ENCODE measurements at regions not wholly inside any gene's neighbourhood (a gene's known extent, or its start where the extent isn't known, plus 50 kb on each side); places are given as distances from the start of the nearest gene placed in this dataset.
"Not testable (repeated sequence)": the region's sequence is repeated elsewhere in the genome, so short reads cannot be mapped to it uniquely, and the experiment has no call there.

- not testable (repeated sequence) for H3K36me3 ChIP-seq (ENCODE audit: control insufficient read depth in 1 of 2, insufficient read depth in 2 of 2, low read length in 2 of 2); H3K27ac ChIP-seq (ENCODE audit: low read length); H3K4me3 ChIP-seq (ENCODE audit: low read depth in 1 of 2, low read length in 2 of 2); H3K4me1 ChIP-seq (ENCODE audit: control insufficient read depth in 1 of 2, insufficient read depth in 2 of 2, low read length in 2 of 2); H3K27me3 ChIP-seq (ENCODE audit: low read depth, low read length); H3K9me3 ChIP-seq (ENCODE audit: control insufficient read depth in 1 of 2, low read length in 2 of 2)
Measured at GRCh38 chr7:106579086-106579485, 81.9 kb downstream of the CCDC71L start.

- H3K4me3 ChIP-seq (ENCODE audit: low read depth in 1 of 2, low read length in 2 of 2) = no peak overlapping the region
- H3K4me1 ChIP-seq (ENCODE audit: control insufficient read depth in 1 of 2, insufficient read depth in 2 of 2, low read length in 2 of 2) = no peaks in the 10 kb centered on the region
- no peaks in the 10 kb centered on the region for H3K9me3 ChIP-seq (ENCODE audit: control insufficient read depth in 1 of 2, low read length in 2 of 2)
- no peaks in the 10 kb centered on the region for H3K36me3 ChIP-seq (ENCODE audit: control insufficient read depth in 1 of 2, insufficient read depth in 2 of 2, low read length in 2 of 2)
- H3K27ac ChIP-seq (ENCODE audit: low read length) = no peak overlapping the region
- H3K27me3 ChIP-seq (ENCODE audit: low read depth, low read length) = no peaks in the 10 kb centered on the region
Measured at GRCh38 chr7:106575138-106575823, 85.7 kb downstream of the CCDC71L start.

- Histone ChIP-seq H3K27me3 (ENCODE audit: low read depth, low read length) (no peaks in the 10 kb centered on the region), H3K9me3 (ENCODE audit: control insufficient read depth in 1 of 2, low read length in 2 of 2) (no peaks in the 10 kb centered on the region), H3K4me1 (ENCODE audit: control insufficient read depth in 1 of 2, insufficient read depth in 2 of 2, low read length in 2 of 2) (peaks cover 4 to 5% of the 10 kb centered on the region in 2 donors), H3K27ac (ENCODE audit: low read length) (no peak overlapping the region), H3K4me3 (ENCODE audit: low read depth in 1 of 2, low read length in 2 of 2) (no peak overlapping the region), H3K36me3 (ENCODE audit: control insufficient read depth in 1 of 2, insufficient read depth in 2 of 2, low read length in 2 of 2) (no peaks in the 10 kb centered on the region)
Measured at GRCh38 chr7:106573738-106574137, 87.2 kb downstream of the CCDC71L start.

- H3K4me3 ChIP-seq (ENCODE audit: low read depth in 1 of 2, low read length in 2 of 2) = no peak overlapping the region
- H3K36me3 ChIP-seq (ENCODE audit: control insufficient read depth in 1 of 2, insufficient read depth in 2 of 2, low read length in 2 of 2) = no peaks in the 10 kb centered on the region
- no peaks in the 10 kb centered on the region for H3K9me3 ChIP-seq (ENCODE audit: control insufficient read depth in 1 of 2, low read length in 2 of 2)
- no peak overlapping the region for H3K27ac ChIP-seq (ENCODE audit: low read length)
- H3K27me3 ChIP-seq (ENCODE audit: low read depth, low read length) = no peaks in the 10 kb centered on the region
- peaks cover 7 to 8% of the 10 kb centered on the region in 2 donors for H3K4me1 ChIP-seq (ENCODE audit: control insufficient read depth in 1 of 2, insufficient read depth in 2 of 2, low read length in 2 of 2)
Measured at GRCh38 chr7:106573125-106573663, 87.8 kb downstream of the CCDC71L start.

- Histone ChIP-seq H3K9me3 (ENCODE audit: control insufficient read depth in 1 of 2, low read length in 2 of 2) (no peaks in the 10 kb centered on the region), H3K4me1 (ENCODE audit: control insufficient read depth in 1 of 2, insufficient read depth in 2 of 2, low read length in 2 of 2) (peaks cover 7 to 8% of the 10 kb centered on the region in 2 donors), H3K4me3 (ENCODE audit: low read depth in 1 of 2, low read length in 2 of 2) (no peak overlapping the region), H3K36me3 (ENCODE audit: control insufficient read depth in 1 of 2, insufficient read depth in 2 of 2, low read length in 2 of 2) (no peaks in the 10 kb centered on the region), H3K27ac (ENCODE audit: low read length) (no peak overlapping the region), H3K27me3 (ENCODE audit: low read depth, low read length) (no peaks in the 10 kb centered on the region)
Measured at GRCh38 chr7:106572394-106573124, 88.4 kb downstream of the CCDC71L start.

- no peak overlapping the region for H3K27ac ChIP-seq (ENCODE audit: low read length)
- no peaks in the 10 kb centered on the region for H3K9me3 ChIP-seq (ENCODE audit: control insufficient read depth in 1 of 2, low read length in 2 of 2)
- H3K27me3 ChIP-seq (ENCODE audit: low read depth, low read length) = no peaks in the 10 kb centered on the region
- peaks cover 7 to 8% of the 10 kb centered on the region in 2 donors for H3K4me1 ChIP-seq (ENCODE audit: control insufficient read depth in 1 of 2, insufficient read depth in 2 of 2, low read length in 2 of 2)
- no peak overlapping the region for H3K4me3 ChIP-seq (ENCODE audit: low read depth in 1 of 2, low read length in 2 of 2)
- no peaks in the 10 kb centered on the region for H3K36me3 ChIP-seq (ENCODE audit: control insufficient read depth in 1 of 2, insufficient read depth in 2 of 2, low read length in 2 of 2)
Measured at GRCh38 chr7:106571563-106571962, 89.4 kb downstream of the CCDC71L start.

GRCh38 chr7:106570948-106571418 is 90.0 kb downstream of the CCDC71L start:
- Histone ChIP-seq H3K27me3 (ENCODE audit: low read depth, low read length) (no peaks in the 10 kb centered on the region), H3K36me3 (ENCODE audit: control insufficient read depth in 1 of 2, insufficient read depth in 2 of 2, low read length in 2 of 2) (no peaks in the 10 kb centered on the region), H3K4me1 (ENCODE audit: control insufficient read depth in 1 of 2, insufficient read depth in 2 of 2, low read length in 2 of 2) (peaks cover 7 to 8% of the 10 kb centered on the region in 2 donors), H3K27ac (ENCODE audit: low read length) (no peak overlapping the region), H3K9me3 (ENCODE audit: control insufficient read depth in 1 of 2, low read length in 2 of 2) (no peaks in the 10 kb centered on the region), H3K4me3 (ENCODE audit: low read depth in 1 of 2, low read length in 2 of 2) (no peak overlapping the region)

- H3K4me1 ChIP-seq (ENCODE audit: control insufficient read depth in 1 of 2, insufficient read depth in 2 of 2, low read length in 2 of 2) = peaks cover 7 to 8% of the 10 kb centered on the region in 2 donors
- H3K4me3 ChIP-seq (ENCODE audit: low read depth in 1 of 2, low read length in 2 of 2) = no peak overlapping the region
- no peak overlapping the region for H3K27ac ChIP-seq (ENCODE audit: low read length)
- no peaks in the 10 kb centered on the region for H3K36me3 ChIP-seq (ENCODE audit: control insufficient read depth in 1 of 2, insufficient read depth in 2 of 2, low read length in 2 of 2)
- H3K27me3 ChIP-seq (ENCODE audit: low read depth, low read length) = no peaks in the 10 kb centered on the region
- no peaks in the 10 kb centered on the region for H3K9me3 ChIP-seq (ENCODE audit: control insufficient read depth in 1 of 2, low read length in 2 of 2)
Measured at GRCh38 chr7:106570146-106570545, 90.8 kb downstream of the CCDC71L start.

- H3K4me3 ChIP-seq (ENCODE audit: low read depth in 1 of 2, low read length in 2 of 2) = no peak overlapping the region
- H3K36me3 ChIP-seq (ENCODE audit: control insufficient read depth in 1 of 2, insufficient read depth in 2 of 2, low read length in 2 of 2) = no peaks in the 10 kb centered on the region
- H3K27me3 ChIP-seq (ENCODE audit: low read depth, low read length) = no peaks in the 10 kb centered on the region
- H3K27ac ChIP-seq (ENCODE audit: low read length) = no peak overlapping the region
- no peaks in the 10 kb centered on the region for H3K9me3 ChIP-seq (ENCODE audit: control insufficient read depth in 1 of 2, low read length in 2 of 2)
- H3K4me1 ChIP-seq (ENCODE audit: control insufficient read depth in 1 of 2, insufficient read depth in 2 of 2, low read length in 2 of 2) = peaks cover 7 to 8% of the 10 kb centered on the region in 2 donors
Measured at GRCh38 chr7:106569500-106569929, 91.4 kb downstream of the CCDC71L start.

- Histone ChIP-seq H3K36me3 (ENCODE audit: control insufficient read depth in 1 of 2, insufficient read depth in 2 of 2, low read length in 2 of 2) (no peaks in the 10 kb centered on the region), H3K27me3 (ENCODE audit: low read depth, low read length) (no peaks in the 10 kb centered on the region), H3K9me3 (ENCODE audit: control insufficient read depth in 1 of 2, low read length in 2 of 2) (no peaks in the 10 kb centered on the region), H3K4me3 (ENCODE audit: low read depth in 1 of 2, low read length in 2 of 2) (no peak overlapping the region), H3K4me1 (ENCODE audit: control insufficient read depth in 1 of 2, insufficient read depth in 2 of 2, low read length in 2 of 2) (peaks cover 7 to 8% of the 10 kb centered on the region in 2 donors), H3K27ac (ENCODE audit: low read length) (no peak overlapping the region)
Measured at GRCh38 chr7:106568680-106569499, 92.1 kb downstream of the CCDC71L start.

Data from muscle layer of duodenum (tissue), 2 donors.